Adrenal gland (tissue), 5 donors: ENCODE measurements at regions not wholly inside any gene's neighbourhood (a gene's known extent, or its start where the extent isn't known, plus 50 kb on each side); places are given as distances from the start of the nearest gene placed in this dataset.

Source experiments
- CTCF ChIP-seq, 6 experiments: fragments of 450-650 bp in 4 of 6; fragments of 200-600 bp in 2 of 6; sonication (generic) in 1 of 6; IDR thresholded peaks; 1 replicate in 5 of 6; 2 replicates in 1 of 6; pipeline versions ENCODE4 v1.5.1 to v1.8.0; 2016 to 2021; ENCODE audit warnings: antibody characterized with exemption in 6 of 6, mild to moderate bottlenecking in 2 of 6, moderate library complexity in 1 of 6
- POLR2A ChIP-seq, 2 donors: fragments of 450-650 bp; IDR thresholded peaks; one replicate each; pipeline ENCODE4 v1.6.1; 2017; ENCODE audit warnings: antibody characterized with exemption in 2 of 2, mild to moderate bottlenecking in 2 of 2, moderate library complexity in 1 of 2
- donor health status: DM: no; HTN: no; CAD: no.

- TF ChIP-seq CTCF (IDR thresholded peaks at IDR 0.05) (no peak), POLR2A (IDR thresholded peaks at IDR 0.05) (no peak)
Observed at GRCh38 chr2:122266636-122267035, 511.2 kb downstream of the TSN start.
